Panc1 (cell line): ENCODE measurements at regions not wholly inside any gene's neighbourhood (a gene's known extent, or its start where the extent isn't known, plus 50 kb on each side); places are given as distances from the start of the nearest gene placed in this dataset.

ENCODE experiments used
- ATAC-seq: fragments of 200-7000 bp; cut with Tn5 transposase; 2 replicates; pipeline ENCODE4 v1.9.1; 2020; ENCODE audit warnings: mild to moderate bottlenecking, moderate library complexity
- BruUV-seq: library from RNA; stranded (reverse); fragments of 400-500 nt; replicated peaks from 2 replicates; lab custom pipeline; 2021; lab: Mats Ljungman, UMichigan
- CTCF ChIA-PET: fragments of 300-600 bp; sonication (Branson Sonifier 250); formaldehyde crosslinking; loops from one replicate; lab custom pipeline; 2022; ENCODE audit warnings: antibody characterized with exemption; lab: Charles Lee
- POLR2A ChIA-PET: fragments of 300-600 bp; sonication (Branson Sonifier 250); formaldehyde crosslinking; loops from one replicate; lab custom pipeline; 2022; ENCODE audit warnings: antibody characterized with exemption; lab: Charles Lee
- DNase-seq: peaks from one replicate; pipeline ENCODE4 v3.0.0-alpha.2; 2010; ENCODE audit warnings: low read depth, low spot score
- H3K27ac ChIP-seq: 2 replicates; pipeline ENCODE4 v1.5.1; 2011; ENCODE audit warnings: mild to moderate bottlenecking, low read length, inconsistent platforms
- H3K27me3 ChIP-seq: fragments of 200-500 bp; sonication (Bioruptor generic); 2 replicates; pipeline ENCODE4 v1.6.0; 2014; ENCODE audit warnings: low read length, inconsistent platforms; ENCODE audit not compliant: control insufficient read depth, insufficient read depth
- H3K36me3 ChIP-seq: fragments of 200-500 bp; sonication (Bioruptor generic); 2 replicates; pipeline ENCODE4 v1.5.1; 2014; ENCODE audit warnings: inconsistent platforms, mild to moderate bottlenecking, low read length, moderate library complexity; ENCODE audit not compliant: control insufficient read depth, insufficient read depth
- H3K4me1 ChIP-seq: 2 replicates; pipeline ENCODE4 v1.5.1; 2011; ENCODE audit warnings: inconsistent platforms, mild to moderate bottlenecking, low read length, moderate library complexity; ENCODE audit not compliant: control insufficient read depth, insufficient read depth
- H3K4me3 ChIP-seq, 2 experiments: 2 replicates each; pipeline ENCODE4 v1.5.1; 2011 to 2012; ENCODE audit warnings: low read depth in 2 of 2, low read length in 2 of 2, mild to moderate bottlenecking in 2 of 2, inconsistent platforms in 1 of 2, moderate library complexity in 1 of 2
- H3K9me3 ChIP-seq: fragments of 200-500 bp; sonication (Bioruptor generic); 2 replicates; pipeline ENCODE4 v1.5.1; 2014; ENCODE audit warnings: low read depth, mild to moderate bottlenecking, inconsistent platforms, low read length, moderate library complexity; ENCODE audit not compliant: control insufficient read depth, insufficient read depth
- CTCF ChIP-seq: fragments of 450-650 bp; IDR thresholded peaks from 2 replicates; pipeline ENCODE4 v1.5.1; 2017; ENCODE audit warnings: mild to moderate bottlenecking
- POLR2AphosphoS5 ChIP-seq: IDR thresholded peaks from 2 replicates; pipeline ENCODE4 v1.6.1; 2012; ENCODE audit warnings: mild to moderate bottlenecking, low read depth, low read length, moderate library complexity
- REST ChIP-seq, 2 experiments: IDR thresholded peaks; 2 replicates each; pipeline ENCODE4 v1.6.1; 2011 to 2012; ENCODE audit warnings: low read depth in 2 of 2, control low read depth in 1 of 2, low read length in 1 of 2, mild to moderate bottlenecking in 1 of 2, moderate library complexity in 1 of 2; ENCODE audit not compliant: insufficient read depth in 1 of 2
- SIN3A ChIP-seq: IDR thresholded peaks from 2 replicates; pipeline ENCODE4 v1.6.1; 2012; ENCODE audit warnings: low read depth, mild to moderate bottlenecking, low read length, moderate library complexity, borderline replicate concordance; ENCODE audit not compliant: insufficient read depth
- TCF7L2 ChIP-seq: IDR thresholded peaks from 2 replicates; pipeline ENCODE4 v1.6.1; 2011; ENCODE audit warnings: mild to moderate bottlenecking, low read depth, low read length, inconsistent platforms
- in situ Hi-C: cut with HindIII; loops from 2 replicates; pipeline ENCODE4 v1.10.0; 2016; ENCODE audit warnings: low sequenced_read_pairs, low pct_unique_long_range_greater_than_20kb
- intact Hi-C: fragments of 100-400 bp; cut with micrococcal nuclease; formaldehyde crosslinking; loops from one replicate; pipeline ENCODE4 v1.10.0; 2022; ENCODE audit not compliant: unreplicated experiment

GRCh38 chr16:13718748-13719147 lies 201.2 kb upstream of the ERCC4 start:
- TF ChIP-seq SIN3A = no peak
- no peak for TF ChIP-seq POLR2AphosphoS5
- no peak for TF ChIP-seq TCF7L2
- TF ChIP-seq CTCF = no peak
- TF ChIP-seq REST (IDR thresholded peaks at IDR 0.05; ENCODE audit: insufficient read depth in 1 of 2, low read depth in 2 of 2, low read length in 1 of 2) = no peak
- no peak for ATAC-seq
- H3K36me3 ChIP-seq = no peaks in the 10 kb centered on the region
- in situ Hi-C loops = no loop called here
- no peak for DNase-seq
- no peak overlapping the region for H3K27ac ChIP-seq
- CTCF ChIA-PET = no interaction called here
- intact Hi-C loops = no loop called here
- no peaks in the 10 kb centered on the region; the same call in 1 of the 2 replicates for H3K27me3 ChIP-seq
- no TSS peak for BruUV-seq
- H3K9me3 ChIP-seq = no peaks in the 10 kb centered on the region
- POLR2A ChIA-PET = no interaction called here
- H3K4me3 ChIP-seq = no peak overlapping the region
- no peaks in the 10 kb centered on the region for H3K4me1 ChIP-seq

GRCh38 chr16:13727943-13728342 lies 192.0 kb upstream of the ERCC4 start:
- H3K27ac ChIP-seq = no peak overlapping the region
- H3K9me3 ChIP-seq = peaks cover 18% of the 10 kb centered on the region
- H3K27me3 ChIP-seq = peaks cover 7% of the 10 kb centered on the region
- ChIA-PET CTCF (no interaction called here), POLR2A (no interaction called here)
- no peaks in the 10 kb centered on the region for H3K36me3 ChIP-seq
- no peak overlapping the region for H3K4me3 ChIP-seq
- intact Hi-C loops = no loop called here
- no peak for ATAC-seq
- no peaks in the 10 kb centered on the region for H3K4me1 ChIP-seq
- TF ChIP-seq TCF7L2 (no peak), CTCF (no peak), POLR2AphosphoS5 (no peak), REST (IDR thresholded peaks at IDR 0.05; ENCODE audit: insufficient read depth in 1 of 2, low read depth in 2 of 2, low read length in 1 of 2) (no peak)
- no TSS peak for BruUV-seq
- in situ Hi-C loops = no loop called here
- no peak for DNase-seq
